OCI-LY3 (cell line): ENCODE measurements at regions not wholly inside any gene's neighbourhood (a gene's known extent, or its start where the extent isn't known, plus 50 kb on each side); places are given as distances from the start of the nearest gene placed in this dataset.

Source experiments
- CTCF ChIP-seq: fragments of 200-600, 300-600 bp; sonication (generic); IDR thresholded peaks from 2 replicates; pipeline ENCODE4 v1.5.1; 2014; ENCODE audit warnings: antibody characterized with exemption, low read length, low read depth
- EZH2phosphoT487 ChIP-seq: fragments of 200-600 bp; shearing (Covaris generic); IDR thresholded peaks from 2 replicates; pipeline ENCODE4 v1.6.1; 2018; ENCODE audit warnings: antibody characterized with exemption, mixed run types, low read depth

DNA sequence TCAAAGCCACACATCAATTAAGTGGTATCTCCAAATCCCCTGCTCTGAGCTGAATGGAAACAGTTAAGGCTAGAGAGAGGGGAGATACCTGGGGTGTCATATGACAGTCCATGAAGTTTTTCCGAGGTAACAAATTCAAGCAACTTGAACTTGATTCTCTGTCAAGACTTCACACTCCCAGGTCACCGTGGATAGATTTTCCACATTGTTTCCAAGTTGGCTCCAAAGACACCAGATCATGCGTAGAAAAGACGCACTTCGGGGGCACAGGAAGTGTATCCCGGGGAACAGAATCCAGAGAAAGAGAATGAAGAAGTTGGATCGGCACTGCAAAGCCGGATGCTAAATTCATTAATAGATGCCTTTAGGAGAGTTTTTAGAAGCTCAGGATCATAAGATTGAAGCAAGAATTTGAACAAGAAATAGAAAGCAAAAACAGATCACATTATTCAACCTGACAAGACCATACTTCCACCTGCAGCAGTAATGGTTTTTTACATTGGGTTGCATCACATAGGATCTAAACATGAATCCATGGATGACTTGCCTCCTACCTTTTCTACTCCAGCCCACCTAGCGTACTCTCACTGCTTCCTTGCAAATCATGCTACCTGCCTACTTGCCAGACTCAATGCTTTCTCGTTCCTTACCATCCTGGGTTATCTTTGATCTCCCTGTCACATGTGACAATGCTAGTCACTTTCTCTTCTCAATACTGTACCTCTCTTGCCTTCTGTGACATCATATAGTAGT is 253.0 kb upstream of the ADAMTS9 start:
- TF ChIP-seq CTCF (no peak), EZH2phosphoT487 (no peak)
